ENCODE measurements at regions not wholly inside any gene's neighbourhood (a gene's known extent, or its start where the extent isn't known, plus 50 kb on each side); places are given as distances from the start of the nearest gene placed in this dataset.

GRCh38 chr5:158340608-158341007 lies 481.7 kb upstream of the CLINT1 start:
- DNase-seq, result no peak

GRCh38 chr5:158326256-158326655 lies 467.3 kb upstream of the CLINT1 start:
- no peak for DNase-seq

GRCh38 chr5:158324236-158324635 lies 465.3 kb upstream of the CLINT1 start:
- DNase-seq, result no peak

- no peak for DNase-seq
These were observed 463.7 kb upstream of the CLINT1 start for GRCh38 chr5:158322620-158323019.

- DNase-seq, result no peak
These were observed 462.0 kb upstream of the CLINT1 start for GRCh38 chr5:158320934-158321333.

GRCh38 chr5:158320178-158320674 lies 461.3 kb upstream of the CLINT1 start:
- DNase-seq, result peak; percentile 13

- no peak for DNase-seq
These were observed 458.6 kb upstream of the CLINT1 start for GRCh38 chr5:158317507-158317906.

GRCh38 chr5:158313733-158314464 lies 455.0 kb upstream of the CLINT1 start:
- DNase-seq, result no peak

- DNase-seq, result no peak
These were observed 454.2 kb upstream of the CLINT1 start for GRCh38 chr5:158313027-158313732.

- no peak for DNase-seq
These were observed 450.3 kb upstream of the CLINT1 start for GRCh38 chr5:158309088-158309807.

- DNase-seq, result no peak
These were observed 449.6 kb upstream of the CLINT1 start for GRCh38 chr5:158308429-158309025.

GRCh38 chr5:158305861-158306260 lies 446.9 kb upstream of the CLINT1 start:
- DNase-seq, result no peak

- no peak for DNase-seq
These were observed 445.7 kb upstream of the CLINT1 start for GRCh38 chr5:158304607-158305006.

GRCh38 chr5:158303883-158304282 lies 444.9 kb upstream of the CLINT1 start:
- no peak for DNase-seq

- DNase-seq, result no peak
These were observed 444.3 kb upstream of the CLINT1 start for GRCh38 chr5:158303275-158303674.

- no peak for DNase-seq
These were observed 443.1 kb upstream of the CLINT1 start for GRCh38 chr5:158302029-158302428.

GRCh38 chr5:158301186-158301585 lies 442.2 kb upstream of the CLINT1 start:
- DNase-seq, result no peak

- no peak for DNase-seq
These were observed 441.3 kb upstream of the CLINT1 start for GRCh38 chr5:158300256-158300655.

- no peak for DNase-seq
These were observed 438.1 kb upstream of the CLINT1 start for GRCh38 chr5:158297002-158297527.

GRCh38 chr5:158294701-158295100 lies 435.8 kb upstream of the CLINT1 start:
- DNase-seq, result no peak

- DNase-seq, result no peak
These were observed 434.0 kb upstream of the CLINT1 start for GRCh38 chr5:158292981-158293380.

GRCh38 chr5:158289967-158290366 lies 431.0 kb upstream of the CLINT1 start:
- DNase-seq, result no peak

- no peak for DNase-seq
These were observed 429.3 kb upstream of the CLINT1 start for GRCh38 chr5:158288272-158288657.

All from NCI-H1436 treated with DMSO at 0.1 percent for 48 hours (cell line).